K562 (cell line): ENCODE measurements at regions not wholly inside any gene's neighbourhood (a gene's known extent, or its start where the extent isn't known, plus 50 kb on each side); places are given as distances from the start of the nearest gene placed in this dataset.

Experiments used
- DEAF1 ChIP-seq: fragments of 450-650 bp; formaldehyde crosslinking; IDR thresholded peaks from 2 replicates; pipeline ENCODE4 v1.4.0; 2020; ENCODE audit warnings: mild to moderate bottlenecking, moderate library complexity
- EGR1 ChIP-seq: fragments of 450-650 bp; conservative IDR thresholded peaks from 2 replicates; pipeline ENCODE4 v1.6.1; 2017; ENCODE audit warnings: mild to moderate bottlenecking
- EP300 ChIP-seq: IDR thresholded peaks from 2 replicates; pipeline ENCODE4 v1.6.1; 2012; ENCODE audit warnings: low read length, improper control_type of control experiment
- ETV5 ChIP-seq: sonication (generic); formaldehyde crosslinking; IDR thresholded peaks from 2 replicates; pipeline ENCODE4 v1.4.0; 2020; ENCODE audit warnings: low read depth, mild to moderate bottlenecking, missing genetic modification reagents
- FOXP1 ChIP-seq: sonication (generic); formaldehyde crosslinking; IDR thresholded peaks from 2 replicates; pipeline ENCODE4 v1.8.0; 2022; ENCODE audit warnings: mild to moderate bottlenecking, missing genetic modification reagents
- HNRNPH1 ChIP-seq: fragments of 200-400 bp; formaldehyde crosslinking; optimal IDR thresholded peaks from 2 replicates; pipeline ENCODE3; 2017; ENCODE audit warnings: low read depth, mild to moderate bottlenecking, low read length, moderate library complexity
- JUND ChIP-seq, 2 experiments: IDR thresholded peaks; 2 replicates in 1 of 2; 3 replicates in 1 of 2; pipeline ENCODE4 v1.6.1; 2011; ENCODE audit warnings: borderline replicate concordance in 2 of 2, low read depth in 2 of 2, low read length in 2 of 2, improper control_type of control experiment in 1 of 2, missing biosample characterization in 1 of 2, missing genetic modification characterization in 1 of 2, missing genetic modification reagents in 1 of 2
- KAT2B ChIP-seq: IDR thresholded peaks from one replicate; pipeline ENCODE4 v1.6.1; 2012; ENCODE audit warnings: low read depth, mild to moderate bottlenecking, control low read depth, inconsistent platforms, low read length, moderate library complexity
- MAFG ChIP-seq: fragments of 450-650 bp; conservative IDR thresholded peaks from 2 replicates; pipeline ENCODE4 v1.6.1; 2016; ENCODE audit warnings: missing genetic modification characterization, missing compliant biosample characterization
- NCOR1 ChIP-seq: fragments of 450-650 bp; IDR thresholded peaks from 2 replicates; pipeline ENCODE4 v1.6.1; 2016; ENCODE audit warnings: mild to moderate bottlenecking, moderate library complexity
- POLR2A ChIP-seq: fragments of 450-650 bp; conservative IDR thresholded peaks from 2 replicates; pipeline ENCODE4 v1.6.1; 2016
- PPARD ChIP-seq: fragments of 250-450 bp; sonication (Bioruptor Pico); IDR thresholded peaks from 2 replicates; pipeline ENCODE4 v1.8.0; 2022; ENCODE audit warnings: inconsistent platforms, mild to moderate bottlenecking, moderate library complexity
- RBM22 ChIP-seq: fragments of 200-400 bp; formaldehyde crosslinking; IDR thresholded peaks from 2 replicates; pipeline ENCODE4 v1.6.1; 2018; ENCODE audit warnings: low read length, low read depth; ENCODE audit not compliant: poor library complexity, severe bottlenecking
- SMARCB1 ChIP-seq: IDR thresholded peaks from 2 replicates; pipeline ENCODE4 v1.6.1; 2011; ENCODE audit warnings: improper control_type of control experiment, low read depth; ENCODE audit not compliant: insufficient read length
- SRSF9 ChIP-seq: fragments of 200-400 bp; formaldehyde crosslinking; IDR thresholded peaks from 2 replicates; pipeline ENCODE4 v1.6.1; 2017; ENCODE audit warnings: low read depth, low read length, borderline replicate concordance
- TCF3 ChIP-seq: sonication (generic); formaldehyde crosslinking; IDR thresholded peaks from 2 replicates; pipeline ENCODE4 v1.4.0; 2020; ENCODE audit warnings: mild to moderate bottlenecking, missing genetic modification reagents
- U2AF1 ChIP-seq: fragments of 200-400 bp; formaldehyde crosslinking; optimal IDR thresholded peaks from 2 replicates; pipeline ENCODE3; 2017; ENCODE audit warnings: mild to moderate bottlenecking, low read depth, low read length, moderate library complexity
- YBX1 ChIP-seq: fragments of 450-650 bp; IDR thresholded peaks from 2 replicates; pipeline ENCODE4 v1.7.1; 2016; ENCODE audit warnings: mild to moderate bottlenecking
- ZNF133 ChIP-seq: fragments of 250-450 bp; sonication (Bioruptor Pico); IDR thresholded peaks from 2 replicates; pipeline ENCODE4 v1.4.0; 2020; ENCODE audit warnings: mild to moderate bottlenecking
- ZNF41 ChIP-seq: fragments of 250-450 bp; sonication (Bioruptor Pico); conservative IDR thresholded peaks from 2 replicates; pipeline ENCODE4 v1.4.0; 2020; ENCODE audit warnings: mild to moderate bottlenecking
- ZNF717 ChIP-seq: fragments of 250-450 bp; sonication (Bioruptor Pico); IDR thresholded peaks from 2 replicates; pipeline ENCODE4 v1.5.0; 2021
- TF ChIP-seq, protein P1 (sequence below), 2 experiments: fragments of 150-350 bp in 1 of 2; IDR thresholded peaks; 2 replicates each; pipeline ENCODE4 v1.6.1; 2012 to 2016; ENCODE audit warnings: low read depth in 2 of 2, low read length in 2 of 2, mild to moderate bottlenecking in 1 of 2, moderate library complexity in 1 of 2
- TF ChIP-seq, protein P2 (sequence below), 2 experiments: fragments of 450-650 bp in 1 of 2; sonication (generic) in 1 of 2; formaldehyde crosslinking; conservative IDR thresholded peaks; 2 replicates each; pipeline versions ENCODE4 v1.4.0 to v1.8.1; 2020 to 2022; ENCODE audit warnings: mild to moderate bottlenecking in 1 of 2, missing genetic modification reagents in 1 of 2
- TF ChIP-seq, protein P3 (sequence below): fragments of 250-450 bp; sonication (Bioruptor Pico); IDR thresholded peaks from 2 replicates; pipeline ENCODE4 v1.4.0; 2020; ENCODE audit warnings: mild to moderate bottlenecking, moderate library complexity

DNA sequence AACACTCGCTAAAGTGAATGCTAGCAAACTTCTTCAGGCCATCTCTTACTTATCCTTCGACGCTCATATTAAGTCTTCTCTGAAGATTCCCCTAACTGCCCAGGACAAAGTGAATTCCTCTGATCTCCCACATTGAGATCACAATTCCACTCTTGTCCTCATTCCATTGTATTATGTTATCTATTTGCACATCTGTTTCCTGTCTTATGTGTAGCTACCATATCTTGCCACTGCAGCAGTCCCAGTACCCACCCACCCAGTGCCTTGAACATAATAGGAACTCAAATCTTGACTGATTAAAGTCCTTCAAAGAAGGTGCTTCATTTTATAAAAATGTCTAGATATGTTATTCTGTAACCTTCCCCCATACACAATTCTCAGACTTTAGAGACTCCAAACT is 702.3 kb downstream of the DIAPH3 start (continued):
- TF ChIP-seq, protein P1, sequence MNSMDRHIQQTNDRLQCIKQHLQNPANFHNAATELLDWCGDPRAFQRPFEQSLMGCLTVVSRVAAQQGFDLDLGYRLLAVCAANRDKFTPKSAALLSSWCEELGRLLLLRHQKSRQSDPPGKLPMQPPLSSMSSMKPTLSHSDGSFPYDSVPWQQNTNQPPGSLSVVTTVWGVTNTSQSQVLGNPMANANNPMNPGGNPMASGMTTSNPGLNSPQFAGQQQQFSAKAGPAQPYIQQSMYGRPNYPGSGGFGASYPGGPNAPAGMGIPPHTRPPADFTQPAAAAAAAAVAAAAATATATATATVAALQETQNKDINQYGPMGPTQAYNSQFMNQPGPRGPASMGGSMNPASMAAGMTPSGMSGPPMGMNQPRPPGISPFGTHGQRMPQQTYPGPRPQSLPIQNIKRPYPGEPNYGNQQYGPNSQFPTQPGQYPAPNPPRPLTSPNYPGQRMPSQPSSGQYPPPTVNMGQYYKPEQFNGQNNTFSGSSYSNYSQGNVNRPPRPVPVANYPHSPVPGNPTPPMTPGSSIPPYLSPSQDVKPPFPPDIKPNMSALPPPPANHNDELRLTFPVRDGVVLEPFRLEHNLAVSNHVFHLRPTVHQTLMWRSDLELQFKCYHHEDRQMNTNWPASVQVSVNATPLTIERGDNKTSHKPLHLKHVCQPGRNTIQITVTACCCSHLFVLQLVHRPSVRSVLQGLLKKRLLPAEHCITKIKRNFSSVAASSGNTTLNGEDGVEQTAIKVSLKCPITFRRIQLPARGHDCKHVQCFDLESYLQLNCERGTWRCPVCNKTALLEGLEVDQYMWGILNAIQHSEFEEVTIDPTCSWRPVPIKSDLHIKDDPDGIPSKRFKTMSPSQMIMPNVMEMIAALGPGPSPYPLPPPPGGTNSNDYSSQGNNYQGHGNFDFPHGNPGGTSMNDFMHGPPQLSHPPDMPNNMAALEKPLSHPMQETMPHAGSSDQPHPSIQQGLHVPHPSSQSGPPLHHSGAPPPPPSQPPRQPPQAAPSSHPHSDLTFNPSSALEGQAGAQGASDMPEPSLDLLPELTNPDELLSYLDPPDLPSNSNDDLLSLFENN (IDR thresholded peaks at IDR 0.05; ENCODE audit: low read depth in 2 of 2, low read length in 2 of 2): peak in 1 of 2 experiments; percentile 71; a peak in 1 of 4 replicates
- TF ChIP-seq ZNF41 (CRISPR knock-in tag) (no peak), TCF3 (CRISPR knock-in tag) (peak; percentile 76), SMARCB1 (no peak), EP300 (peak; percentile 85), U2AF1 (no peak), HNRNPH1 (no peak), NCOR1 (peak; percentile 77), PPARD (CRISPR knock-in tag) (no peak), YBX1 (no peak), ETV5 (CRISPR knock-in tag) (no peak), MAFG (tag) (no peak), RBM22 (no peak), ZNF717 (CRISPR knock-in tag) (no peak), SRSF9 (no peak), DEAF1 (CRISPR knock-in tag) (no peak), KAT2B (no peak), EGR1 (peak; percentile 42; the same call in 1 of the 2 replicates), POLR2A (no peak), ZNF133 (CRISPR knock-in tag) (no peak), FOXP1 (CRISPR knock-in tag) (no peak), JUND (IDR thresholded peaks at IDR 0.05; ENCODE audit: borderline replicate concordance, low read depth, low read length) (0 out of 2 replicates have a peak, but pooled peaks have one; percentile 16), JUND (tag; IDR thresholded peaks at IDR 0.05; ENCODE audit: borderline replicate concordance, low read depth, low read length) (no peak)
- TF ChIP-seq, protein P2, sequence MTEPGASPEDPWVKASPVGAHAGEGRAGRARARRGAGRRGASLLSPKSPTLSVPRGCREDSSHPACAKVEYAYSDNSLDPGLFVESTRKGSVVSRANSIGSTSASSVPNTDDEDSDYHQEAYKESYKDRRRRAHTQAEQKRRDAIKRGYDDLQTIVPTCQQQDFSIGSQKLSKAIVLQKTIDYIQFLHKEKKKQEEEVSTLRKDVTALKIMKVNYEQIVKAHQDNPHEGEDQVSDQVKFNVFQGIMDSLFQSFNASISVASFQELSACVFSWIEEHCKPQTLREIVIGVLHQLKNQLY (CRISPR knock-in tag; conservative IDR thresholded peaks at IDR 0.05): no peak
- TF ChIP-seq, protein P3, sequence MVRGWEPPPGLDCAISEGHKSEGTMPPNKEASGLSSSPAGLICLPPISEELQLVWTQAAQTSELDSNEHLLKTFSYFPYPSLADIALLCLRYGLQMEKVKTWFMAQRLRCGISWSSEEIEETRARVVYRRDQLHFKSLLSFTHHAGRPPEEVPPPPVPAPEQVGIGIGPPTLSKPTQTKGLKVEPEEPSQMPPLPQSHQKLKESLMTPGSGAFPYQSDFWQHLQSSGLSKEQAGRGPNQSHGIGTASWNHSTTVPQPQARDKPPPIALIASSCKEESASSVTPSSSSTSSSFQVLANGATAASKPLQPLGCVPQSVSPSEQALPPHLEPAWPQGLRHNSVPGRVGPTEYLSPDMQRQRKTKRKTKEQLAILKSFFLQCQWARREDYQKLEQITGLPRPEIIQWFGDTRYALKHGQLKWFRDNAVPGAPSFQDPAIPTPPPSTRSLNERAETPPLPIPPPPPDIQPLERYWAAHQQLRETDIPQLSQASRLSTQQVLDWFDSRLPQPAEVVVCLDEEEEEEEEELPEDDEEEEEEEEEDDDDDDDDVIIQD (CRISPR knock-in tag): no peak
